ENCODE measurements at regions not wholly inside any gene's neighbourhood (a gene's known extent, or its start where the extent isn't known, plus 50 kb on each side); places are given as distances from the start of the nearest gene placed in this dataset.

DNA sequence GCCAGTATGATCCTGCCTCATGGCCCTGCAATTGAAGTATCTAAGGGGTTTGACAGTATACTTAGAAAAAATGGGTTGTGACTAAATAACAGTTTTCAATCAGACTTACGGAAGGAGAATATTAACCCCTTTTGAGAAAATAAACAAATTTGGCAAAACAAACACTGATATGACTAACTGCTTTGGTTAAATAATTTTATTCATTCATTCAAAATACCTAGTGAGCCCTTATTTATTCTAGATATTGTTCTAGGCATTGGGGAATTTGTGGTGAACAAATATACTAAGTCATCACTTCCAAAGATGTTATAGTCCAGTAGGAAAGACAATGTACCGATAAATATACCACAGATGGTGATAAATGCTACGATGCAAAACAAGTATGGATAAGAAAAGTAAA, 358.7 kb downstream of the TGFB2 start:
- Histone ChIP-seq H3K23ac (ENCODE audit: insufficient read length) (no peak overlapping the region), H3K18ac (ENCODE audit: extremely low read depth, low read length) (no peak overlapping the region), H4K8ac (ENCODE audit: extremely low read depth, insufficient read depth, low read length) (no peak overlapping the region), H3K56ac (replicated peaks; ENCODE audit: insufficient read length, low read depth, low read length) (no peak overlapping the region), H3K4ac (replicated peaks; ENCODE audit: insufficient read length, low read depth, low read length) (no peak overlapping the region), H4K91ac (replicated peaks; ENCODE audit: insufficient read length, low read length) (no peak overlapping the region), H3K4me2 (ENCODE audit: insufficient read depth in 1 of 2, low read depth in 2 of 2, low read length in 2 of 2) (no peak overlapping the region), H3K27me3 (replicated peaks in 1 of 4; ENCODE audit: control insufficient read depth in 3 of 4, extremely low read depth in 1 of 4, insufficient read depth in 3 of 4, low read length in 3 of 4) (no peaks in the 10 kb centered on the region), H3K23me2 (ENCODE audit: low read depth, low read length) (no peaks in the 10 kb centered on the region), H2AK5ac (ENCODE audit: low read depth, low read length) (no peak overlapping the region), H3K4me1 (replicated peaks in 1 of 4; ENCODE audit: control insufficient read depth in 3 of 4, insufficient read depth in 4 of 4, low read length in 3 of 4) (no peaks in the 10 kb centered on the region), H3K36me3 (ENCODE audit: control insufficient read depth in 2 of 4, insufficient read depth in 4 of 4, low read length in 3 of 4) (no peaks in the 10 kb centered on the region), H2BK15ac (ENCODE audit: low read length) (no peak overlapping the region), H3K9me3 (ENCODE audit: insufficient read depth in 2 of 2, low read depth in 1 of 2, low read length in 1 of 2) (no peaks in the 10 kb centered on the region), H4K20me1 (replicated peaks in 1 of 2; ENCODE audit: control insufficient read depth in 1 of 2, insufficient read depth in 2 of 2, low read length in 2 of 2) (no peaks in the 10 kb centered on the region), H3K79me2 (ENCODE audit: control insufficient read depth in 1 of 2, insufficient read depth in 2 of 2, low read length in 2 of 2) (no peaks in the 10 kb centered on the region), H3K79me1 (ENCODE audit: low read depth, low read length) (no peaks in the 10 kb centered on the region), H2BK20ac (ENCODE audit: low read length) (no peak overlapping the region), H4K5ac (ENCODE audit: insufficient read length, low read depth, low read length) (no peak overlapping the region), H2AFZ (ENCODE audit: low read length) (no peak overlapping the region), H2BK120ac (replicated peaks; ENCODE audit: low read depth, low read length) (no peak overlapping the region), H2BK12ac (ENCODE audit: low read depth, low read length) (no peak overlapping the region), H3K4me3 (ENCODE audit: extremely low read depth in 1 of 4, insufficient read depth in 2 of 4, low read depth in 3 of 4, low read length in 4 of 4) (no peak overlapping the region), H3K27ac (ENCODE audit: low read depth, low read length) (no peak overlapping the region), H3K14ac (ENCODE audit: insufficient read length) (no peak overlapping the region), H2BK5ac (ENCODE audit: low read depth, low read length) (no peak overlapping the region), H3K9ac (replicated peaks in 1 of 4; ENCODE audit: extremely low read depth in 1 of 4, low read depth in 3 of 4, low read length in 3 of 4) (no peak overlapping the region)
- WGBS, 2 experiments (ENCODE audit: extremely low coverage in 1 of 2, insufficient coverage in 1 of 2, insufficient read length in 1 of 2, insufficient replicate concordance in 2 of 2, low coverage in 1 of 2, low lambda C conversion rate in 2 of 2, missing lambda C conversion rate in 1 of 2), result 95% methylated on average over 3 of the region's 3 CpGs; no CpG with 5 or more reads in 1 of the 2 experiments
- CTCF ChIA-PET (ENCODE audit: partially characterized antibody), result no interaction called here
- no peak for TF ChIP-seq CHD2 (IDR thresholded peaks at IDR 0.05; ENCODE audit: low read length)
- POLR2A ChIA-PET (ENCODE audit: partially characterized antibody), result no interaction called here
- DNase-seq (ENCODE audit: low read depth in 1 of 2, low spot score in 2 of 2) (no peak), FAIRE-seq (no peak)
